Transverse colon (tissue), 4 donors: ENCODE measurements at regions not wholly inside any gene's neighbourhood (a gene's known extent, or its start where the extent isn't known, plus 50 kb on each side); places are given as distances from the start of the nearest gene placed in this dataset.
"Not testable (repeated sequence)": the region's sequence is repeated elsewhere in the genome, so short reads cannot be mapped to it uniquely, and the experiment has no call there.

Experiments used
- CTCF ChIP-seq, 5 experiments: fragments of 200-600 bp in 3 of 5; fragments of 450-650 bp in 2 of 5; sonication (generic) in 3 of 5; IDR thresholded peaks; 1 replicate in 2 of 5; 2 replicates in 3 of 5; pipeline ENCODE4 v1.5.1; 2016 to 2017; ENCODE audit warnings: antibody characterized with exemption in 5 of 5, inconsistent platforms in 3 of 5, mild to moderate bottlenecking in 2 of 5, moderate library complexity in 1 of 5
- EP300 ChIP-seq: sonication (generic); formaldehyde crosslinking; IDR thresholded peaks from one replicate; pipeline ENCODE4 v1.6.1; 2017; ENCODE audit warnings: antibody characterized with exemption, low read depth
- POLR2A ChIP-seq: fragments of 450-650 bp; IDR thresholded peaks from one replicate; pipeline ENCODE4 v1.6.1; 2016; ENCODE audit warnings: antibody characterized with exemption, mild to moderate bottlenecking, moderate library complexity
- POLR2AphosphoS5 ChIP-seq, 3 donors: sonication (generic); formaldehyde crosslinking; IDR thresholded peaks; one replicate each; pipeline ENCODE4 v1.6.1; 2016; ENCODE audit warnings: antibody characterized with exemption in 3 of 3

GRCh38 chr7:109596948-109597347, 1027.3 kb downstream of the DNAJB9 start:
- not testable (repeated sequence) for TF ChIP-seq CTCF (IDR thresholded peaks at IDR 0.05); POLR2A; EP300; POLR2AphosphoS5 (IDR thresholded peaks at IDR 0.05)
